ENCODE measurements at regions not wholly inside any gene's neighbourhood (a gene's known extent, or its start where the extent isn't known, plus 50 kb on each side); places are given as distances from the start of the nearest gene placed in this dataset.

- DNase-seq (ENCODE audit: low read depth), result no peak
- TF ChIP-seq CTCF (conservative IDR thresholded peaks at IDR 0.05; ENCODE audit: low read length), result no peak
- no peak overlapping the region for H3K4me3 ChIP-seq (ENCODE audit: low read length)
These were observed 186.8 kb upstream of the CTAGE1 start for GRCh38 chr18:22604390-22604985.

GRCh38 chr18:22604986-22605421 lies 187.3 kb upstream of the CTAGE1 start:
- TF ChIP-seq CTCF (conservative IDR thresholded peaks at IDR 0.05; ENCODE audit: low read length), result no peak
- no peak for DNase-seq (ENCODE audit: low read depth)
- H3K4me3 ChIP-seq (ENCODE audit: low read length), result no peak overlapping the region

GRCh38 chr18:22605736-22606135 lies 188.0 kb upstream of the CTAGE1 start:
- no peak for TF ChIP-seq CTCF (conservative IDR thresholded peaks at IDR 0.05; ENCODE audit: low read length)

GRCh38 chr18:22606563-22607283 lies 189.0 kb upstream of the CTAGE1 start:
- no peak for TF ChIP-seq CTCF (conservative IDR thresholded peaks at IDR 0.05; ENCODE audit: low read length)
- peak; percentile 50 for DNase-seq (ENCODE audit: low read depth)
- no peak overlapping the region for H3K4me3 ChIP-seq (ENCODE audit: low read length)

More at GRCh38 chr18:22605736-22606135, 188.0 kb upstream of the CTAGE1 start:
- no peak for DNase-seq (ENCODE audit: low read depth)
- no peak overlapping the region for H3K4me3 ChIP-seq (ENCODE audit: low read length)

GRCh38 chr18:22607284-22607635 lies 189.5 kb upstream of the CTAGE1 start:
- no peak for TF ChIP-seq CTCF (conservative IDR thresholded peaks at IDR 0.05; ENCODE audit: low read length)
- no peak overlapping the region for H3K4me3 ChIP-seq (ENCODE audit: low read length)
- no peak for DNase-seq (ENCODE audit: low read depth)

- TF ChIP-seq CTCF (conservative IDR thresholded peaks at IDR 0.05; ENCODE audit: low read length), result no peak
- DNase-seq (ENCODE audit: low read depth), result no peak
- H3K4me3 ChIP-seq (ENCODE audit: low read length), result no peak overlapping the region
These were observed 191.1 kb upstream of the CTAGE1 start for GRCh38 chr18:22608847-22609246.

- no peak for TF ChIP-seq CTCF (conservative IDR thresholded peaks at IDR 0.05; ENCODE audit: low read length)
- peak; percentile 9 for DNase-seq (ENCODE audit: low read depth)
- no peak overlapping the region for H3K4me3 ChIP-seq (ENCODE audit: low read length)
These were observed 191.9 kb upstream of the CTAGE1 start for GRCh38 chr18:22609642-22610041.
